ENCODE measurements at regions not wholly inside any gene's neighbourhood (a gene's known extent, or its start where the extent isn't known, plus 50 kb on each side); places are given as distances from the start of the nearest gene placed in this dataset.
"Not testable (repeated sequence)": the region's sequence is repeated elsewhere in the genome, so short reads cannot be mapped to it uniquely, and the experiment has no call there.

- 7 to 11% methylated on average over 41 to 45 of the region's 50 CpGs for WGBS, 2 experiments
- H3K4me1 ChIP-seq (ENCODE audit: control insufficient read depth, insufficient read depth, low read length); H3K9me3 ChIP-seq (ENCODE audit: control insufficient read depth, low read length); H3K36me3 ChIP-seq (ENCODE audit: control insufficient read depth, insufficient read depth, low read length); H3K27ac ChIP-seq (ENCODE audit: insufficient read depth, low read depth, low read length, poor library complexity, severe bottlenecking); H3K4me3 ChIP-seq (ENCODE audit: insufficient read depth, low read depth, low read length): not testable (repeated sequence)
- H3K27me3 ChIP-seq (ENCODE audit: control insufficient read depth, insufficient read depth, low read length, poor library complexity, severe bottlenecking): peaks cover 70% of the 10 kb centered on the region
These were observed 1647.5 kb downstream of the SPATA31A7 start for GRCh38 chr9:62837254-62837911.

- not testable (repeated sequence) for H3K9me3 ChIP-seq (ENCODE audit: control insufficient read depth, low read length); H3K4me1 ChIP-seq (ENCODE audit: control insufficient read depth, insufficient read depth, low read length); H3K27ac ChIP-seq (ENCODE audit: insufficient read depth, low read depth, low read length, poor library complexity, severe bottlenecking); H3K36me3 ChIP-seq (ENCODE audit: control insufficient read depth, insufficient read depth, low read length)
- Histone ChIP-seq H3K4me3 (ENCODE audit: insufficient read depth, low read depth, low read length) (peak overlapping the region; percentile 31), H3K27me3 (ENCODE audit: control insufficient read depth, insufficient read depth, low read length, poor library complexity, severe bottlenecking) (peaks cover 77% of the 10 kb centered on the region)
- WGBS, 2 experiments: 1% methylated on average over 56 of the region's 60 CpGs
These were observed 1648.3 kb downstream of the SPATA31A7 start for GRCh38 chr9:62838024-62838718.

- H3K4me3 ChIP-seq (ENCODE audit: insufficient read depth, low read depth, low read length); H3K36me3 ChIP-seq (ENCODE audit: control insufficient read depth, insufficient read depth, low read length); H3K4me1 ChIP-seq (ENCODE audit: control insufficient read depth, insufficient read depth, low read length); H3K9me3 ChIP-seq (ENCODE audit: control insufficient read depth, low read length); H3K27ac ChIP-seq (ENCODE audit: insufficient read depth, low read depth, low read length, poor library complexity, severe bottlenecking): not testable (repeated sequence)
- peaks cover 77% of the 10 kb centered on the region for H3K27me3 ChIP-seq (ENCODE audit: control insufficient read depth, insufficient read depth, low read length, poor library complexity, severe bottlenecking)
- WGBS, 2 experiments: 0 to 14% methylated on average over 1 of the region's 2 CpGs
These were observed 1649.3 kb downstream of the SPATA31A7 start for GRCh38 chr9:62839168-62839567.

GRCh38 chr9:62843145-62843544 is 1653.3 kb downstream of the SPATA31A7 start:
- not testable (repeated sequence) for H3K27ac ChIP-seq (ENCODE audit: insufficient read depth, low read depth, low read length, poor library complexity, severe bottlenecking); H3K4me1 ChIP-seq (ENCODE audit: control insufficient read depth, insufficient read depth, low read length); H3K9me3 ChIP-seq (ENCODE audit: control insufficient read depth, low read length); H3K36me3 ChIP-seq (ENCODE audit: control insufficient read depth, insufficient read depth, low read length); H3K4me3 ChIP-seq (ENCODE audit: insufficient read depth, low read depth, low read length)
- peaks cover 59% of the 10 kb centered on the region for H3K27me3 ChIP-seq (ENCODE audit: control insufficient read depth, insufficient read depth, low read length, poor library complexity, severe bottlenecking)
- 30 to 35% methylated on average over 8 to 9 of the region's 9 CpGs for WGBS, 2 experiments

- not testable (repeated sequence) for H3K36me3 ChIP-seq (ENCODE audit: control insufficient read depth, insufficient read depth, low read length); H3K27ac ChIP-seq (ENCODE audit: insufficient read depth, low read depth, low read length, poor library complexity, severe bottlenecking); H3K9me3 ChIP-seq (ENCODE audit: control insufficient read depth, low read length); H3K4me3 ChIP-seq (ENCODE audit: insufficient read depth, low read depth, low read length); H3K4me1 ChIP-seq (ENCODE audit: control insufficient read depth, insufficient read depth, low read length)
- WGBS, 2 experiments: 39 to 40% methylated on average over 9 of the region's 15 CpGs
- H3K27me3 ChIP-seq (ENCODE audit: control insufficient read depth, insufficient read depth, low read length, poor library complexity, severe bottlenecking): peaks cover 57% of the 10 kb centered on the region
These were observed 1654.0 kb downstream of the SPATA31A7 start for GRCh38 chr9:62843706-62844290.

- not testable (repeated sequence) for H3K4me3 ChIP-seq (ENCODE audit: insufficient read depth, low read depth, low read length); H3K27ac ChIP-seq (ENCODE audit: insufficient read depth, low read depth, low read length, poor library complexity, severe bottlenecking); H3K4me1 ChIP-seq (ENCODE audit: control insufficient read depth, insufficient read depth, low read length); H3K9me3 ChIP-seq (ENCODE audit: control insufficient read depth, low read length); H3K36me3 ChIP-seq (ENCODE audit: control insufficient read depth, insufficient read depth, low read length)
- H3K27me3 ChIP-seq (ENCODE audit: control insufficient read depth, insufficient read depth, low read length, poor library complexity, severe bottlenecking): peaks cover 53% of the 10 kb centered on the region
- WGBS, 2 experiments: 44 to 53% methylated on average over 24 to 25 of the region's 27 CpGs
These were observed 1654.9 kb downstream of the SPATA31A7 start for GRCh38 chr9:62844681-62845185.

- WGBS, 2 experiments: 20 to 80% methylated on average over 1 of the region's 2 CpGs
- not testable (repeated sequence) for H3K9me3 ChIP-seq (ENCODE audit: control insufficient read depth, low read length); H3K4me1 ChIP-seq (ENCODE audit: control insufficient read depth, insufficient read depth, low read length); H3K4me3 ChIP-seq (ENCODE audit: insufficient read depth, low read depth, low read length); H3K27ac ChIP-seq (ENCODE audit: insufficient read depth, low read depth, low read length, poor library complexity, severe bottlenecking); H3K36me3 ChIP-seq (ENCODE audit: control insufficient read depth, insufficient read depth, low read length)
- H3K27me3 ChIP-seq (ENCODE audit: control insufficient read depth, insufficient read depth, low read length, poor library complexity, severe bottlenecking): peaks cover 65% of the 10 kb centered on the region
These were observed 1658.4 kb downstream of the SPATA31A7 start for GRCh38 chr9:62848258-62848657.

GRCh38 chr9:62849991-62850390 is 1660.2 kb downstream of the SPATA31A7 start:
- not testable (repeated sequence) for H3K36me3 ChIP-seq (ENCODE audit: control insufficient read depth, insufficient read depth, low read length); H3K9me3 ChIP-seq (ENCODE audit: control insufficient read depth, low read length); H3K4me1 ChIP-seq (ENCODE audit: control insufficient read depth, insufficient read depth, low read length); H3K4me3 ChIP-seq (ENCODE audit: insufficient read depth, low read depth, low read length); H3K27ac ChIP-seq (ENCODE audit: insufficient read depth, low read depth, low read length, poor library complexity, severe bottlenecking)
- WGBS, 2 experiments: 86% methylated on average over 17 of the region's 17 CpGs
- peaks cover 62% of the 10 kb centered on the region for H3K27me3 ChIP-seq (ENCODE audit: control insufficient read depth, insufficient read depth, low read length, poor library complexity, severe bottlenecking)

GRCh38 chr9:62857280-62857679 is 1667.4 kb downstream of the SPATA31A7 start:
- H3K36me3 ChIP-seq (ENCODE audit: control insufficient read depth, insufficient read depth, low read length); H3K4me3 ChIP-seq (ENCODE audit: insufficient read depth, low read depth, low read length); H3K27ac ChIP-seq (ENCODE audit: insufficient read depth, low read depth, low read length, poor library complexity, severe bottlenecking); H3K9me3 ChIP-seq (ENCODE audit: control insufficient read depth, low read length); H3K4me1 ChIP-seq (ENCODE audit: control insufficient read depth, insufficient read depth, low read length): not testable (repeated sequence)
- 79 to 81% methylated on average over 6 of the region's 12 CpGs for WGBS, 2 experiments
- H3K27me3 ChIP-seq (ENCODE audit: control insufficient read depth, insufficient read depth, low read length, poor library complexity, severe bottlenecking): peaks cover 73% of the 10 kb centered on the region

GRCh38 chr9:62858240-62858639 is 1668.4 kb downstream of the SPATA31A7 start:
- H3K27ac ChIP-seq (ENCODE audit: insufficient read depth, low read depth, low read length, poor library complexity, severe bottlenecking); H3K36me3 ChIP-seq (ENCODE audit: control insufficient read depth, insufficient read depth, low read length); H3K9me3 ChIP-seq (ENCODE audit: control insufficient read depth, low read length); H3K4me1 ChIP-seq (ENCODE audit: control insufficient read depth, insufficient read depth, low read length); H3K4me3 ChIP-seq (ENCODE audit: insufficient read depth, low read depth, low read length): not testable (repeated sequence)
- WGBS, 2 experiments: 71 to 90% methylated on average over 1 of the region's 1 CpG
- H3K27me3 ChIP-seq (ENCODE audit: control insufficient read depth, insufficient read depth, low read length, poor library complexity, severe bottlenecking): peaks cover 72% of the 10 kb centered on the region
